Hepatocyte (in vitro differentiated cells): ENCODE measurements at regions not wholly inside any gene's neighbourhood (a gene's known extent, or its start where the extent isn't known, plus 50 kb on each side); places are given as distances from the start of the nearest gene placed in this dataset.

Source experiments
- CTCF ChIP-seq: fragments of 200-600 bp; sonication (generic); IDR thresholded peaks from 2 replicates; pipeline ENCODE4 v1.5.1; 2016; ENCODE audit warnings: antibody characterized with exemption, mild to moderate bottlenecking; ENCODE audit not compliant: poor library complexity
- EZH2phosphoT487 ChIP-seq: fragments of 200-600 bp; sonication (generic); IDR thresholded peaks from one replicate; pipeline ENCODE4 v1.6.1; 2018; ENCODE audit warnings: antibody characterized with exemption, mild to moderate bottlenecking, low read depth, moderate library complexity; ENCODE audit not compliant: unreplicated experiment, severe bottlenecking

GRCh38 chr12:86712425-86712843 lies 456.2 kb upstream of the MGAT4C start:
- TF ChIP-seq CTCF (no peak), EZH2phosphoT487 (no peak)
